Dedifferentiated amniotic fluid mesenchymal stem cell (primary cell): ENCODE measurements at regions not wholly inside any gene's neighbourhood (a gene's known extent, or its start where the extent isn't known, plus 50 kb on each side); places are given as distances from the start of the nearest gene placed in this dataset.
"Not testable (repeated sequence)": the region's sequence is repeated elsewhere in the genome, so short reads cannot be mapped to it uniquely, and the experiment has no call there.

Source experiments
- DNase-seq: peaks from one replicate; pipeline ENCODE4 v3.0.0-alpha.2; 2016; ENCODE audit errors: extremely low spot score

DNA sequence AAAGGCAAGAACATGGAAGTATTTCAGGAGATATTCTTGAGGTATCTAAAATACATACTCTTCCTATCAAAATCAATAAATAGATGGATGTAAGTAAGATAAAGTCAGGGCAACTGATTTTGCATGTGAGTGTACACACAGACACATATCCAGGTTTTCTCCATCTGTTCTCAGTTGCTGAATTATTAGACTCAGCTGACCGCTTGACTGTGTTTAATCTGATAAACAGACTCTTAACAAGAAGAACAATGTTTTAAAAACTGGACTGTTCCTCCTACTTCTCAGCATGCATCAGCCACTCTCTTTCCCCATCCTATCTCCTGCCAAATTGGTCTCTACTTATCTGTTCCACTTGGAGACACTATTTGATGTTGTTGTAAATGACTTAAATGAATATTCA, 73.5 kb downstream of the GOLGA8G start:
- DNase-seq, result peak; percentile 13

DNA sequence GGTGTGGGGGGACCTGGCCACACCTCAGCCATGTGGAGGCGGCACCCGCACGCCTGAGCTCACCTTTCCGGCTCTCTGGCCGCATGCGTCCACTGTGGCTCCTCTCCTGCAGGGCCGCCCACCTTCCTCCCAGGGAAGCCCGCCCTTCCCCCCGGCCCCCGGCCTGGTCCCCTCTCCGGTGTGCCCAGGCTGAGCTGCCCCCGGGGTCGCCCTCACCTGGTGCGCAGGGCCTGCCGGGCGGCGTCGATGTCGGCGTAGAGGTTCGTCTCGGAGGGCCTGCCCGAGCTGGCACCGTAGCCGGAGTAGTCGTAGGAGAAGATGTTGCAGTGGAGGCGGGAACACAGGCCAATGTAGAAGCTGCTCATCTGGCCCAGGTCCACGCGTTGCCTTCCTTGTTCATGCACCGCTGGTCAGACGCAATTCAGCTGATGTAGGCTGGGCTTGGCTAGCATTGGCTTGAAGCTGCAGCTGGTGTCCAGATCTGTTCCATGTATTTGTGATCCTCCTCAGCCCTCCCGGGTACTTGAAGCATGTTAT, 75.3 kb downstream of the GOLGA8G start:
- DNase-seq, result peak; percentile 13

GRCh38 chr15:28456476-28457395, 76.0 kb downstream of the GOLGA8G start:
- DNase-seq, result peak; percentile 14

GRCh38 chr15:28455537-28456475, 77.0 kb downstream of the GOLGA8G start:
- DNase-seq, result peak; percentile 4

- not testable (repeated sequence) for DNase-seq
Measured at GRCh38 chr15:28454751-28455220, 76.3 kb downstream of the GOLGA8F start.
